Trophoblast cell (in vitro differentiated cells and primary cell): ENCODE measurements at regions not wholly inside any gene's neighbourhood (a gene's known extent, or its start where the extent isn't known, plus 50 kb on each side); places are given as distances from the start of the nearest gene placed in this dataset.

Source experiments
- DNase-seq, 2 donors: peaks; one replicate each; pipeline ENCODE4 v3.0.0-alpha.2; 2016
- H2AFZ ChIP-seq: 2 replicates; pipeline ENCODE4 v1.6.1; 2013; ENCODE audit warnings: low read length, moderate library complexity, mild to moderate bottlenecking; ENCODE audit not compliant: insufficient read depth, poor library complexity
- H2AK5ac ChIP-seq: 2 replicates; pipeline ENCODE4 v1.6.1; 2013; ENCODE audit warnings: mild to moderate bottlenecking, low read length
- H2BK120ac ChIP-seq: 2 replicates; pipeline ENCODE4 v1.6.1; 2013; ENCODE audit warnings: low read length, mild to moderate bottlenecking, moderate library complexity; ENCODE audit not compliant: insufficient read depth, poor library complexity
- H2BK12ac ChIP-seq: 2 replicates; pipeline ENCODE4 v1.6.1; 2013; ENCODE audit warnings: mild to moderate bottlenecking, low read length, moderate library complexity
- H2BK5ac ChIP-seq: 2 replicates; pipeline ENCODE4 v1.6.1; 2013; ENCODE audit warnings: low read length, low read depth, moderate library complexity, mild to moderate bottlenecking; ENCODE audit not compliant: poor library complexity
- H3K14ac ChIP-seq: 2 replicates; pipeline ENCODE4 v1.6.1; 2013; ENCODE audit warnings: mild to moderate bottlenecking, low read length
- H3K18ac ChIP-seq: 2 replicates; pipeline ENCODE4 v1.6.1; 2013; ENCODE audit warnings: mild to moderate bottlenecking, low read length
- H3K23ac ChIP-seq: 2 replicates; pipeline ENCODE4 v1.6.1; 2013; ENCODE audit warnings: low read length
- H3K27ac ChIP-seq: 2 replicates; pipeline ENCODE4 v1.5.1; 2013; ENCODE audit warnings: low read depth, mild to moderate bottlenecking, inconsistent platforms, low read length, moderate library complexity
- H3K27me3 ChIP-seq: 2 replicates; pipeline ENCODE4 v1.6.1; 2013; ENCODE audit warnings: inconsistent platforms, mild to moderate bottlenecking, low read length, moderate library complexity; ENCODE audit not compliant: insufficient read depth
- H3K36me3 ChIP-seq, 2 experiments: 1 replicate in 1 of 2; 2 replicates in 1 of 2; pipeline ENCODE4 v1.6.1; 2013; ENCODE audit warnings: low read length in 2 of 2, mild to moderate bottlenecking in 2 of 2, moderate library complexity in 1 of 2; ENCODE audit not compliant: insufficient read depth in 2 of 2, control insufficient read depth in 1 of 2
- H3K4ac ChIP-seq: 2 replicates; pipeline ENCODE4 v1.6.1; 2013; ENCODE audit warnings: low read depth, mild to moderate bottlenecking, low read length, moderate library complexity
- H3K4me1 ChIP-seq, 2 experiments: 1 replicate in 1 of 2; 2 replicates in 1 of 2; pipeline ENCODE4 v1.6.1; 2013; ENCODE audit warnings: low read length in 2 of 2, mild to moderate bottlenecking in 2 of 2, moderate library complexity in 1 of 2; ENCODE audit not compliant: insufficient read depth in 2 of 2, control insufficient read depth in 1 of 2
- H3K4me2 ChIP-seq: 2 replicates; pipeline ENCODE4 v1.6.1; 2013; ENCODE audit warnings: inconsistent platforms, mild to moderate bottlenecking, low read length, moderate library complexity
- H3K4me3 ChIP-seq: 2 replicates; pipeline ENCODE4 v1.5.1; 2013; ENCODE audit warnings: mild to moderate bottlenecking, low read depth, low read length, inconsistent platforms
- H3K79me1 ChIP-seq: one replicate; pipeline ENCODE4 v1.6.1; 2013; ENCODE audit warnings: low read length
- H3K79me2 ChIP-seq: 2 replicates; pipeline ENCODE4 v1.6.1; 2013; ENCODE audit warnings: low read length, mild to moderate bottlenecking; ENCODE audit not compliant: control insufficient read depth, insufficient read depth, poor library complexity
- H3K9ac ChIP-seq: 2 replicates; pipeline ENCODE4 v1.6.1; 2013; ENCODE audit warnings: mild to moderate bottlenecking, low read length
- H3K9me3 ChIP-seq: 2 replicates; pipeline ENCODE4 v1.6.1; 2013; ENCODE audit warnings: low read depth, mild to moderate bottlenecking, control low read depth, inconsistent platforms, low read length; ENCODE audit not compliant: insufficient read depth
- H4K12ac ChIP-seq: 2 replicates; pipeline ENCODE4 v1.6.1; 2013; ENCODE audit warnings: low read depth, mild to moderate bottlenecking, low read length, moderate library complexity
- H4K8ac ChIP-seq: 2 replicates; pipeline ENCODE4 v1.6.1; 2013; ENCODE audit warnings: low read depth, mild to moderate bottlenecking, low read length, moderate library complexity
- H4K91ac ChIP-seq: one replicate; pipeline ENCODE4 v1.6.1; 2013; ENCODE audit warnings: low read depth, mild to moderate bottlenecking, low read length, moderate library complexity
- WGBS: extraction: QIAGEN DNeasy Blood & Tissue Kit; methylation state at CpG from one replicate; pipeline ENCODE4 v1.1.7; 2013; ENCODE audit warnings: missing lambda C conversion rate; ENCODE audit not compliant: insufficient read length, insufficient coverage; ENCODE audit errors: extremely low coverage; 5-methylcytosine and 5-hydroxymethylcytosine counted together

- Histone ChIP-seq H3K27me3 (no peaks in the 10 kb centered on the region), H3K4me1 (no peaks in the 10 kb centered on the region), H3K27ac (no peak overlapping the region), H2AK5ac (no peak overlapping the region), H3K4me3 (no peak overlapping the region), H2BK5ac (no peak overlapping the region), H3K9me3 (no peaks in the 10 kb centered on the region), H3K18ac (no peak overlapping the region), H3K79me2 (no peaks in the 10 kb centered on the region), H2AFZ (no peak overlapping the region), H4K91ac (no peak overlapping the region), H3K14ac (no peak overlapping the region), H2BK120ac (no peak overlapping the region), H2BK12ac (no peak overlapping the region), H3K36me3 (no peaks in the 10 kb centered on the region), H3K9ac (no peak overlapping the region), H4K8ac (no peak overlapping the region), H3K79me1 (no peaks in the 10 kb centered on the region), H3K23ac (no peak overlapping the region), H4K12ac (no peak overlapping the region), H3K4ac (no peak overlapping the region), H3K4me2 (no peak overlapping the region)
- DNase-seq, result no peak
- WGBS, result no CpG with 5 or more reads among the region's 4 CpGs
Measured at GRCh38 chr17:20774472-20775135, 195.1 kb downstream of the CDRT15L2 start.

GRCh38 chr17:20775331-20775730, 195.8 kb downstream of the CDRT15L2 start:
- H3K4me3 ChIP-seq, result no peak overlapping the region
- no peak overlapping the region for H2AK5ac ChIP-seq
- H4K8ac ChIP-seq, result no peak overlapping the region
- no peak overlapping the region for H2BK120ac ChIP-seq
- no peaks in the 10 kb centered on the region for H3K9me3 ChIP-seq
- no peak overlapping the region for H3K23ac ChIP-seq
- H3K4me2 ChIP-seq, result no peak overlapping the region
- no peak overlapping the region for H3K14ac ChIP-seq
- H4K91ac ChIP-seq, result no peak overlapping the region
- no peak overlapping the region for H3K27ac ChIP-seq
- no peaks in the 10 kb centered on the region for H3K79me2 ChIP-seq
- no peak overlapping the region for H4K12ac ChIP-seq
- H3K4ac ChIP-seq, result no peak overlapping the region
- no peaks in the 10 kb centered on the region for H3K27me3 ChIP-seq
- H2AFZ ChIP-seq, result no peak overlapping the region
- DNase-seq, result no peak
- H3K4me1 ChIP-seq, result no peaks in the 10 kb centered on the region
- H2BK5ac ChIP-seq, result no peak overlapping the region
- H3K18ac ChIP-seq, result no peak overlapping the region
- no peak overlapping the region for H2BK12ac ChIP-seq
- no peak overlapping the region for H3K9ac ChIP-seq
- no peaks in the 10 kb centered on the region for H3K79me1 ChIP-seq
- no CpG with 5 or more reads among the region's 19 CpGs for WGBS
- no peaks in the 10 kb centered on the region for H3K36me3 ChIP-seq

- WGBS, result no CpG with 5 or more reads among the region's 10 CpGs
- Histone ChIP-seq H3K9me3 (no peaks in the 10 kb centered on the region), H3K4me1 (no peaks in the 10 kb centered on the region), H4K12ac (no peak overlapping the region), H3K79me2 (no peaks in the 10 kb centered on the region), H3K9ac (no peak overlapping the region), H3K27me3 (no peaks in the 10 kb centered on the region), H4K91ac (no peak overlapping the region), H2BK5ac (no peak overlapping the region), H2AK5ac (no peak overlapping the region), H3K36me3 (no peaks in the 10 kb centered on the region), H3K18ac (no peak overlapping the region), H3K4ac (no peak overlapping the region), H3K23ac (no peak overlapping the region), H3K79me1 (no peaks in the 10 kb centered on the region), H3K27ac (no peak overlapping the region), H3K4me2 (no peak overlapping the region), H3K4me3 (no peak overlapping the region), H2BK12ac (no peak overlapping the region), H2AFZ (no peak overlapping the region), H2BK120ac (no peak overlapping the region), H4K8ac (no peak overlapping the region), H3K14ac (no peak overlapping the region)
- DNase-seq, result no peak
Measured at GRCh38 chr17:20779521-20779920, 200.0 kb downstream of the CDRT15L2 start.

- Histone ChIP-seq H3K14ac (no peak overlapping the region), H2BK12ac (no peak overlapping the region), H3K79me2 (no peaks in the 10 kb centered on the region), H3K4me1 (no peaks in the 10 kb centered on the region), H3K9me3 (no peaks in the 10 kb centered on the region), H3K79me1 (no peaks in the 10 kb centered on the region), H4K91ac (no peak overlapping the region), H3K4me3 (no peak overlapping the region), H4K12ac (no peak overlapping the region), H2BK120ac (no peak overlapping the region), H3K27me3 (no peaks in the 10 kb centered on the region), H3K27ac (no peak overlapping the region), H3K36me3 (no peaks in the 10 kb centered on the region), H4K8ac (no peak overlapping the region), H3K4me2 (no peak overlapping the region), H3K9ac (no peak overlapping the region), H3K23ac (no peak overlapping the region), H3K18ac (no peak overlapping the region), H2BK5ac (no peak overlapping the region), H2AFZ (no peak overlapping the region), H2AK5ac (no peak overlapping the region), H3K4ac (no peak overlapping the region)
- no peak for DNase-seq
- no CpG with 5 or more reads among the region's 2 CpGs for WGBS
Measured at GRCh38 chr17:20781260-20781659, 201.7 kb downstream of the CDRT15L2 start.
